H9 (cell line): ENCODE measurements at regions not wholly inside any gene's neighbourhood (a gene's known extent, or its start where the extent isn't known, plus 50 kb on each side); places are given as distances from the start of the nearest gene placed in this dataset.

ENCODE experiments used
- DNase-seq: peaks from one replicate; pipeline ENCODE4 v3.0.0-alpha.2; 2017
- H2AFZ ChIP-seq: one replicate; pipeline ENCODE4 v1.6.1; 2013; ENCODE audit warnings: mild to moderate bottlenecking, low read length, control low read depth, moderate library complexity
- H2AK5ac ChIP-seq: 2 replicates; pipeline ENCODE4 v1.6.1; 2013; ENCODE audit warnings: low read length, control low read depth, mixed read lengths; ENCODE audit not compliant: insufficient read length
- H2BK120ac ChIP-seq: one replicate; pipeline ENCODE4 v1.6.1; 2013; ENCODE audit warnings: low read depth, mild to moderate bottlenecking, low read length, control low read depth, inconsistent platforms; ENCODE audit not compliant: poor library complexity, severe bottlenecking
- H2BK12ac ChIP-seq: 2 replicates; pipeline ENCODE4 v1.6.1; 2013; ENCODE audit warnings: low read length, control low read depth, mixed read lengths, low read depth; ENCODE audit not compliant: insufficient read length
- H2BK15ac ChIP-seq: 2 replicates; pipeline ENCODE4 v1.6.1; 2013; ENCODE audit warnings: low read depth, low read length, control low read depth
- H2BK20ac ChIP-seq: one replicate; pipeline ENCODE4 v1.6.1; 2013; ENCODE audit warnings: low read depth, mild to moderate bottlenecking, low read length, control low read depth, inconsistent platforms; ENCODE audit not compliant: poor library complexity, severe bottlenecking
- H2BK5ac ChIP-seq: 2 replicates; pipeline ENCODE4 v1.6.1; 2013; ENCODE audit warnings: low read length, control low read depth, mixed read lengths; ENCODE audit not compliant: insufficient read length
- H3K14ac ChIP-seq: 2 replicates; pipeline ENCODE4 v1.6.1; 2013; ENCODE audit warnings: low read length, control low read depth; ENCODE audit not compliant: insufficient read depth
- H3K18ac ChIP-seq: 2 replicates; pipeline ENCODE4 v1.6.1; 2013; ENCODE audit warnings: low read depth, mild to moderate bottlenecking, mixed read lengths, low read length, control low read depth; ENCODE audit not compliant: insufficient read length
- H3K23ac ChIP-seq: 2 replicates; pipeline ENCODE4 v1.6.1; 2013; ENCODE audit warnings: low read length, control low read depth, mixed read lengths, low read depth; ENCODE audit not compliant: insufficient read length
- H3K23me2 ChIP-seq: 2 replicates; pipeline ENCODE4 v1.6.1; 2013; ENCODE audit warnings: low read depth, mild to moderate bottlenecking, mixed read lengths, low read length, control low read depth; ENCODE audit not compliant: insufficient read length, poor library complexity, severe bottlenecking
- H3K27ac ChIP-seq: 2 replicates; pipeline ENCODE4 v1.5.1; 2013; ENCODE audit warnings: low read length, control low read depth, mixed read lengths, low read depth; ENCODE audit not compliant: insufficient read length
- H3K27me3 ChIP-seq: 2 replicates; pipeline ENCODE4 v1.6.1; 2013; ENCODE audit warnings: low read length, control low read depth, inconsistent platforms; ENCODE audit not compliant: insufficient read depth
- H3K4ac ChIP-seq: 2 replicates; pipeline ENCODE4 v1.6.1; 2013; ENCODE audit warnings: low read depth, mild to moderate bottlenecking, control low read depth, inconsistent platforms, low read length, moderate library complexity
- H3K4me1 ChIP-seq: 2 replicates; pipeline ENCODE4 v1.6.1; 2013; ENCODE audit warnings: low read length, control low read depth, inconsistent platforms; ENCODE audit not compliant: insufficient read depth
- H3K4me2 ChIP-seq: 2 replicates; pipeline ENCODE4 v1.6.1; 2013; ENCODE audit warnings: low read length, control low read depth, mixed read lengths; ENCODE audit not compliant: insufficient read length, insufficient read depth
- H3K56ac ChIP-seq: 2 replicates; pipeline ENCODE4 v1.6.1; 2013; ENCODE audit warnings: low read depth, mild to moderate bottlenecking, mixed read lengths, low read length, control low read depth; ENCODE audit not compliant: insufficient read length
- H3K79me1 ChIP-seq: 2 replicates; pipeline ENCODE4 v1.6.1; 2013; ENCODE audit warnings: low read depth, mild to moderate bottlenecking, moderate library complexity, low read length, control low read depth, inconsistent platforms; ENCODE audit not compliant: insufficient read depth, poor library complexity, severe bottlenecking
- H3K79me2 ChIP-seq: 2 replicates; pipeline ENCODE4 v1.6.1; 2013; ENCODE audit warnings: low read length, control low read depth, inconsistent platforms; ENCODE audit not compliant: insufficient read depth
- H3K9ac ChIP-seq: 2 replicates; pipeline ENCODE4 v1.6.1; 2013; ENCODE audit warnings: low read length, control low read depth, mixed read lengths; ENCODE audit not compliant: insufficient read length; ENCODE audit errors: extremely low read depth
- H3K9me3 ChIP-seq: one replicate; pipeline ENCODE4 v1.6.1; 2013; ENCODE audit warnings: low read depth, low read length, inconsistent platforms; ENCODE audit not compliant: control insufficient read depth
- H3T11ph ChIP-seq: one replicate; pipeline ENCODE4 v1.6.1; 2013; ENCODE audit warnings: mild to moderate bottlenecking, low read length, control low read depth, inconsistent platforms
- H4K20me1 ChIP-seq: one replicate; pipeline ENCODE4 v1.6.1; 2013; ENCODE audit not compliant: control insufficient read depth, insufficient read length, insufficient read depth
- H4K5ac ChIP-seq: 2 replicates; pipeline ENCODE4 v1.6.1; 2013; ENCODE audit warnings: low read depth, mild to moderate bottlenecking, mixed read lengths, low read length, control low read depth; ENCODE audit not compliant: insufficient read length
- H4K8ac ChIP-seq: replicated peaks from 2 replicates; pipeline ENCODE4 v1.6.1; 2013; ENCODE audit warnings: low read length, control low read depth, mixed read lengths, low read depth; ENCODE audit not compliant: insufficient read length
- H4K91ac ChIP-seq: 2 replicates; pipeline ENCODE4 v1.6.1; 2013; ENCODE audit warnings: low read depth, mild to moderate bottlenecking, moderate library complexity, mixed read lengths, low read length, control low read depth; ENCODE audit not compliant: insufficient read length
- H3K27ac Mint-ChIP-seq, 3 experiments: 2 replicates in 2 of 3; 3 replicates in 1 of 3; pipeline ENCODE4 v1.8.0; 2020 to 2021; ENCODE audit warnings: mixed read lengths in 3 of 3, mild to moderate bottlenecking in 1 of 3, moderate library complexity in 1 of 3
- H3K27me3 Mint-ChIP-seq: 2 replicates; pipeline ENCODE4 v1.8.0; 2021; ENCODE audit warnings: low read depth, mild to moderate bottlenecking, moderate library complexity, mixed read lengths
- H3K36me3 Mint-ChIP-seq, 3 experiments: 2 replicates in 2 of 3; 3 replicates in 1 of 3; pipeline ENCODE4 v1.8.0; 2020 to 2021; ENCODE audit warnings: low read depth in 3 of 3, mixed read lengths in 3 of 3; ENCODE audit not compliant: insufficient read depth in 1 of 3
- H3K4me1 Mint-ChIP-seq, 2 experiments: 2 replicates each; pipeline ENCODE4 v1.8.0; 2020; ENCODE audit warnings: mixed read lengths in 2 of 2
- H3K4me3 Mint-ChIP-seq, 2 experiments: 2 replicates in 1 of 2; 3 replicates in 1 of 2; pipeline ENCODE4 v1.8.0; 2020 to 2021; ENCODE audit warnings: mild to moderate bottlenecking in 2 of 2, mixed read lengths in 2 of 2, moderate library complexity in 1 of 2
- H3K9me3 Mint-ChIP-seq, 2 experiments: 2 replicates in 1 of 2; 3 replicates in 1 of 2; pipeline ENCODE4 v1.8.0; 2020; ENCODE audit warnings: mild to moderate bottlenecking in 2 of 2, mixed read lengths in 2 of 2, moderate library complexity in 1 of 2
- CTCF ChIP-seq: fragments of 200-600 bp; sonication (generic); conservative IDR thresholded peaks from 3 replicates; pipeline ENCODE4 v1.8.0; 2021; ENCODE audit warnings: antibody characterized with exemption, mild to moderate bottlenecking
- WGBS: extraction: QIAGEN DNeasy Blood & Tissue Kit; methylation state at CpG from one replicate; pipeline ENCODE4 v1.1.7; 2013; ENCODE audit warnings: missing lambda C conversion rate, low lambda C conversion rate, mixed read lengths; ENCODE audit not compliant: insufficient read length; ENCODE audit errors: extremely low coverage; 5-methylcytosine and 5-hydroxymethylcytosine counted together

- Mint-ChIP-seq H3K4me1 (peaks cover 0 to 5% of the 10 kb centered on the region in 2 experiments; a peak in 2 of 4 replicates), H3K4me3 (no peak overlapping the region), H3K36me3 (no peaks in the 10 kb centered on the region), H3K27ac (no peak overlapping the region), H3K9me3 (no peaks in the 10 kb centered on the region), H3K27me3 (peaks cover 4% of the 10 kb centered on the region)
- H2BK120ac ChIP-seq: no peak overlapping the region
- H2BK5ac ChIP-seq: no peak overlapping the region
- H2BK15ac ChIP-seq: no peak overlapping the region
- no peak overlapping the region for H3K27ac ChIP-seq
- no peak overlapping the region for H2BK20ac ChIP-seq
- H2BK12ac ChIP-seq: no peak overlapping the region
- no peak for TF ChIP-seq CTCF
- no peak overlapping the region for H2AFZ ChIP-seq
- H3K4ac ChIP-seq: no peak overlapping the region
- no peak overlapping the region for H4K5ac ChIP-seq
- no peak overlapping the region for H4K91ac ChIP-seq
- H3K18ac ChIP-seq: peak overlapping the region; percentile 26
- H3K56ac ChIP-seq: no peak overlapping the region
- no peak overlapping the region for H3K9ac ChIP-seq
- H3K79me2 ChIP-seq: no peaks in the 10 kb centered on the region
- H3K79me1 ChIP-seq: no peaks in the 10 kb centered on the region
- WGBS: no CpG with 5 or more reads among the region's 10 CpGs
- no peaks in the 10 kb centered on the region for H3K4me1 ChIP-seq
- H2AK5ac ChIP-seq: no peak overlapping the region
- no peaks in the 10 kb centered on the region for H3K23me2 ChIP-seq
- no peaks in the 10 kb centered on the region for H3K9me3 ChIP-seq
- H3T11ph ChIP-seq: no peak overlapping the region
- no peaks in the 10 kb centered on the region for H3K27me3 ChIP-seq
- H4K20me1 ChIP-seq: no peaks in the 10 kb centered on the region
- H4K8ac ChIP-seq: no peak overlapping the region
- H3K14ac ChIP-seq: 0 out of 2 replicates have a peak overlapping the region, but pooled peaks have one; percentile 42
- DNase-seq: no peak
- H3K4me2 ChIP-seq: no peak overlapping the region
- no peak overlapping the region for H3K23ac ChIP-seq
Observed at GRCh38 chr22:48821346-48821690, 1006.4 kb downstream of the BRD1 start.
